Jurkat, Clone E6-1 (cell line): ENCODE measurements at regions not wholly inside any gene's neighbourhood (a gene's known extent, or its start where the extent isn't known, plus 50 kb on each side); places are given as distances from the start of the nearest gene placed in this dataset.
"Not testable (repeated sequence)": the region's sequence is repeated elsewhere in the genome, so short reads cannot be mapped to it uniquely, and the experiment has no call there.

Source experiments
- DNase-seq: peaks from one replicate; pipeline ENCODE4 v3.0.0-alpha.2; 2011; ENCODE audit warnings: low read depth, low spot score
- H3K4me3 ChIP-seq: 2 replicates; pipeline ENCODE4 v1.5.1; 2011; ENCODE audit warnings: mild to moderate bottlenecking, low read length, control low read depth, moderate library complexity

- no peak overlapping the region for H3K4me3 ChIP-seq
- no peak for DNase-seq
These were observed 895.1 kb downstream of the TLE1 start for GRCh38 chr9:80794197-80794596.

GRCh38 chr9:80793706-80794105 lies 895.6 kb downstream of the TLE1 start:
- DNase-seq: no peak
- no peak overlapping the region for H3K4me3 ChIP-seq

GRCh38 chr9:80792726-80793125 lies 896.6 kb downstream of the TLE1 start:
- no peak for DNase-seq
- no peak overlapping the region for H3K4me3 ChIP-seq

GRCh38 chr9:80791836-80792235 lies 897.5 kb downstream of the TLE1 start:
- H3K4me3 ChIP-seq: no peak overlapping the region
- no peak for DNase-seq

- DNase-seq: no peak
- H3K4me3 ChIP-seq: no peak overlapping the region
These were observed 898.6 kb downstream of the TLE1 start for GRCh38 chr9:80790764-80791163.

GRCh38 chr9:80789831-80790230 lies 899.5 kb downstream of the TLE1 start:
- no peak for DNase-seq

GRCh38 chr9:80787636-80788035 lies 901.7 kb downstream of the TLE1 start:
- no peak overlapping the region for H3K4me3 ChIP-seq
- no peak for DNase-seq

More at GRCh38 chr9:80789831-80790230, 899.5 kb downstream of the TLE1 start:
- no peak overlapping the region for H3K4me3 ChIP-seq

- DNase-seq: no peak
- no peak overlapping the region for H3K4me3 ChIP-seq
These were observed 904.7 kb downstream of the TLE1 start for GRCh38 chr9:80784647-80785046.

GRCh38 chr9:80775971-80776370 lies 913.4 kb downstream of the TLE1 start:
- H3K4me3 ChIP-seq: no peak overlapping the region
- DNase-seq: no peak

- H3K4me3 ChIP-seq: no peak overlapping the region
- DNase-seq: no peak
These were observed 913.8 kb downstream of the TLE1 start for GRCh38 chr9:80775530-80775929.

- no peak overlapping the region for H3K4me3 ChIP-seq
- DNase-seq: no peak
These were observed 917.6 kb downstream of the TLE1 start for GRCh38 chr9:80771555-80772347.

- no peak overlapping the region for H3K4me3 ChIP-seq
- no peak for DNase-seq
These were observed 925.8 kb downstream of the TLE1 start for GRCh38 chr9:80763536-80763935.

- no peak for DNase-seq
These were observed 933.8 kb downstream of the TLE1 start for GRCh38 chr9:80755586-80755985.

GRCh38 chr9:80747056-80747455 lies 942.3 kb downstream of the TLE1 start:
- H3K4me3 ChIP-seq, DNase-seq: not testable (repeated sequence)

More at GRCh38 chr9:80755586-80755985, 933.8 kb downstream of the TLE1 start:
- no peak overlapping the region for H3K4me3 ChIP-seq

- no peak overlapping the region for H3K4me3 ChIP-seq
- no peak for DNase-seq
These were observed 956.8 kb downstream of the TLE1 start for GRCh38 chr9:80732506-80732905.

GRCh38 chr9:80720579-80720978 lies 968.8 kb downstream of the TLE1 start:
- H3K4me3 ChIP-seq: no peak overlapping the region
- no peak for DNase-seq

- H3K4me3 ChIP-seq: no peak overlapping the region
- no peak for DNase-seq
These were observed 982.2 kb downstream of the TLE1 start for GRCh38 chr9:80707120-80707519.

GRCh38 chr9:80701061-80701460 lies 988.3 kb downstream of the TLE1 start:
- H3K4me3 ChIP-seq: no peak overlapping the region
- DNase-seq: no peak

- H3K4me3 ChIP-seq: no peak overlapping the region
- no peak for DNase-seq
These were observed 989.8 kb downstream of the TLE1 start for GRCh38 chr9:80699511-80699998.

GRCh38 chr9:80698725-80699410 lies 990.5 kb downstream of the TLE1 start:
- no peak overlapping the region for H3K4me3 ChIP-seq
- no peak for DNase-seq
